ENCODE measurements at regions not wholly inside any gene's neighbourhood (a gene's known extent, or its start where the extent isn't known, plus 50 kb on each side); places are given as distances from the start of the nearest gene placed in this dataset.

- H3K4me3 ChIP-seq (ENCODE audit: low read depth, low read length): no peak overlapping the region
- no peak for TF ChIP-seq CTCF (IDR thresholded peaks at IDR 0.05; ENCODE audit: borderline replicate concordance, insufficient read depth, low read depth, low read length)
These were observed 180.3 kb downstream of the C9orf50 start for GRCh38 chr9:129440435-129441186.

- no peak overlapping the region for H3K4me3 ChIP-seq (ENCODE audit: low read depth, low read length)
- no peak for TF ChIP-seq CTCF (IDR thresholded peaks at IDR 0.05; ENCODE audit: borderline replicate concordance, insufficient read depth, low read depth, low read length)
These were observed 181.7 kb downstream of the C9orf50 start for GRCh38 chr9:129439242-129439641.

GRCh38 chr9:129437626-129438323 lies 183.1 kb downstream of the C9orf50 start:
- no peak for TF ChIP-seq CTCF (IDR thresholded peaks at IDR 0.05; ENCODE audit: borderline replicate concordance, insufficient read depth, low read depth, low read length)
- H3K4me3 ChIP-seq (ENCODE audit: low read depth, low read length): no peak overlapping the region

GRCh38 chr9:129436751-129437625 lies 183.9 kb downstream of the C9orf50 start:
- no peak for TF ChIP-seq CTCF (IDR thresholded peaks at IDR 0.05; ENCODE audit: borderline replicate concordance, insufficient read depth, low read depth, low read length)

GRCh38 chr9:129435988-129436717 lies 184.7 kb downstream of the C9orf50 start:
- no peak overlapping the region for H3K4me3 ChIP-seq (ENCODE audit: low read depth, low read length)
- no peak for TF ChIP-seq CTCF (IDR thresholded peaks at IDR 0.05; ENCODE audit: borderline replicate concordance, insufficient read depth, low read depth, low read length)

More at GRCh38 chr9:129436751-129437625, 183.9 kb downstream of the C9orf50 start:
- H3K4me3 ChIP-seq (ENCODE audit: low read depth, low read length): no peak overlapping the region

GRCh38 chr9:129435291-129435690 lies 185.6 kb downstream of the C9orf50 start:
- TF ChIP-seq CTCF (IDR thresholded peaks at IDR 0.05; ENCODE audit: borderline replicate concordance, insufficient read depth, low read depth, low read length): no peak
- H3K4me3 ChIP-seq (ENCODE audit: low read depth, low read length): no peak overlapping the region
